ENCODE measurements at regions not wholly inside any gene's neighbourhood (a gene's known extent, or its start where the extent isn't known, plus 50 kb on each side); places are given as distances from the start of the nearest gene placed in this dataset.

DNA sequence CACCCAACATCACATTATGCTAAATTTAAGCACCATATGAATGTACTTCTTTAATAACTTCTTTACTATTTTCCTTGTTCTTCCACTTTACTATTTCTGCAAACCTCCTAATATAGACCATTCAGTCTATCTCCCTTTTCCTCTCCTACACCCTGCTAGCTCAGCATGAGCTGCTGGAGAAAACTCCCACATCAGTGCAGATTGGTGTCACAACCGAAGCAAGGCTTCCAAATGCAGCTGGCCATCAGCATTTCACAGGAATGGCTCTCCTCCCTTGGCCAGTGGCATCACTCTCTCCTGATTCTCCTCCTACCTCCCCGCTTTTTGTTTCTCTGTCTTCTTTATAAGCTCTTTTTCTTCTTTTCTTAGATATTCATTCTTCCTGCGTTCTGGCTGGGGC is 118.7 kb upstream of the ZC3H12C start:
- H3K9me3 ChIP-seq, result no peaks in the 10 kb centered on the region
- TF ChIP-seq EP300 (IDR thresholded peaks at IDR 0.05) (no peak), POLR2AphosphoS5 (IDR thresholded peaks at IDR 0.05) (no peak), POLR2A (IDR thresholded peaks at IDR 0.05) (no peak), CTCF (IDR thresholded peaks at IDR 0.05) (no peak)
- H3K4me3 ChIP-seq, result no peak overlapping the region
- H3K27ac ChIP-seq, result no peak overlapping the region
- intact Hi-C loops (cut with DNase I), result no loop called here
- WGBS, 2 donors, result 91 to 94% methylated on average over 3 of the region's 3 CpGs
- H3K27me3 ChIP-seq, result no peaks in the 10 kb centered on the region
- no peaks in the 10 kb centered on the region for H3K4me1 ChIP-seq
- H3K36me3 ChIP-seq, result no peaks in the 10 kb centered on the region
- DNase-seq, result no peak

DNA sequence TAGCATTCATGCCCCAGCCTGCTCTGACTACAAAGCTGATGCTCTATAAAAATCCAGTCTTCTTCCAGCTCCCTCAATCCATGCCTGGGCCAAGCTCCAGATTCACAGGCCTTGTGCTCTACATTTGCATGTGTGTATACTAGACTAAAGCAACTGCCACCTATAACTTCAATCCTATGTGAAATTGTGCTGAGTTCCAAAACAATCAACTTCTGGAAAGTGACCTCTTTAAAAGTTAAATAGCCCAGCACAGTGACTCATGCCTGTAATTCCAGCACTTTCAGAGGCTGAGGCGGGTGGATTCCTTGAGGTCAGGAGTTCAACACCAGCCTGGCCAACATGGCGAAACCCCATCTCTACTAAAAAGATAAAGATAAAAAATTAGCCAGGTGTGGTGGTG is 114.3 kb upstream of the ZC3H12C start:
- intact Hi-C loops (cut with DNase I), result no loop called here

GRCh38 chr11:109981031-109981636 is 112.1 kb upstream of the ZC3H12C start:
- WGBS, 2 donors, result 17 to 65% methylated on average over 1 of the region's 1 CpG
- DNase-seq, result no peak
- H3K4me3 ChIP-seq, result no peak overlapping the region

More for the DNA sequence above, 114.3 kb upstream of the ZC3H12C start:
- 75 to 90% methylated on average over 2 of the region's 2 CpGs for WGBS, 2 donors
- no peaks in the 10 kb centered on the region for H3K36me3 ChIP-seq
- no peak for TF ChIP-seq POLR2AphosphoS5 (IDR thresholded peaks at IDR 0.05)
- no peak for TF ChIP-seq POLR2A (IDR thresholded peaks at IDR 0.05)
- no peak for TF ChIP-seq EP300 (IDR thresholded peaks at IDR 0.05)
- no peak for TF ChIP-seq CTCF (IDR thresholded peaks at IDR 0.05)
- no peaks in the 10 kb centered on the region for H3K4me1 ChIP-seq
- H3K9me3 ChIP-seq, result no peaks in the 10 kb centered on the region
- no peak for DNase-seq
- H3K27me3 ChIP-seq, result no peaks in the 10 kb centered on the region
- H3K27ac ChIP-seq, result no peak overlapping the region
- H3K4me3 ChIP-seq, result no peak overlapping the region

DNA sequence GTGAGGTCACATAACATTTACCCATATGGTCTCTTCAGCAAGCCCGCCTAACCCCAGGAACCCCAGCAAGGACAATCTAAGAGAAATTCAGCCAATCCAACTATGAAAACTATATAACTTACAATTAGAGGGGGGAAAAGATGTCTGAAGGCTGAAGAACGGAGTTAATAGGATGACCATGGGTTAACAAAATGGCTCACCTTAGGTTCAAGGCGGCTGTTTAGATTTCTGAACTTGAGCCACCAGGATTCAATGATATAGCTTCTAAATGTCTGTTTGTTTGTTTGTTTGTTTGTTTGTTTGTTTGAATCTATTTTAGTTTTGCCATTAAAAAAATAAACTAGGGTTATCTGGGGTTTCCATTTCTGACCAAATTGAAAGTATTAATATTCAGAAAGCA is 109.8 kb upstream of the ZC3H12C start:
- H3K4me1 ChIP-seq, result no peaks in the 10 kb centered on the region
- no peak overlapping the region for H3K4me3 ChIP-seq
- H3K27ac ChIP-seq, result no peak overlapping the region
- no peaks in the 10 kb centered on the region for H3K36me3 ChIP-seq
- TF ChIP-seq EP300 (IDR thresholded peaks at IDR 0.05), result no peak
- no peak for TF ChIP-seq POLR2A (IDR thresholded peaks at IDR 0.05)
- TF ChIP-seq POLR2AphosphoS5 (IDR thresholded peaks at IDR 0.05), result no peak
- TF ChIP-seq CTCF (IDR thresholded peaks at IDR 0.05), result no peak
- intact Hi-C loops (cut with DNase I), result no loop called here
- H3K9me3 ChIP-seq, result no peaks in the 10 kb centered on the region
- no peak for DNase-seq
- no peaks in the 10 kb centered on the region for H3K27me3 ChIP-seq
- 96 to 97% methylated on average over 3 of the region's 3 CpGs for WGBS, 2 donors

More at GRCh38 chr11:109981031-109981636, 112.1 kb upstream of the ZC3H12C start:
- TF ChIP-seq POLR2AphosphoS5 (IDR thresholded peaks at IDR 0.05) (no peak), CTCF (IDR thresholded peaks at IDR 0.05) (no peak), POLR2A (IDR thresholded peaks at IDR 0.05) (no peak), EP300 (IDR thresholded peaks at IDR 0.05) (no peak)
- no peaks in the 10 kb centered on the region for H3K36me3 ChIP-seq
- intact Hi-C loops (cut with DNase I), result no loop called here
- H3K27me3 ChIP-seq, result no peaks in the 10 kb centered on the region
- no peaks in the 10 kb centered on the region for H3K4me1 ChIP-seq
- H3K9me3 ChIP-seq, result no peaks in the 10 kb centered on the region
- H3K27ac ChIP-seq, result no peak overlapping the region
